B cell (primary cell): ENCODE measurements at regions not wholly inside any gene's neighbourhood (a gene's known extent, or its start where the extent isn't known, plus 50 kb on each side); places are given as distances from the start of the nearest gene placed in this dataset.

Source experiments
- ATAC-seq: fragments of 200-7000 bp; cut with Tn5 transposase; one replicate; pipeline ENCODE4 v1.10.0; 2021; ENCODE audit warnings: low read depth, mild to moderate bottlenecking, moderate number of reproducible peaks, moderate library complexity
- CTCF ChIA-PET: fragments of 350-600 bp; sonication (Branson Sonifier 250); formaldehyde crosslinking; loops from one replicate; lab custom pipeline; 2021; ENCODE audit warnings: antibody characterized with exemption, inconsistent platforms; lab: Charles Lee
- POLR2A ChIA-PET: fragments of 350-600 bp; sonication (Branson Sonifier 250); formaldehyde crosslinking; loops from one replicate; lab custom pipeline; 2021; ENCODE audit warnings: antibody characterized with exemption; lab: Charles Lee
- DNase-seq: peaks from one replicate; pipeline ENCODE4 v3.0.0; 2013
- H2AFZ ChIP-seq: 2 replicates; pipeline ENCODE4 v1.6.1; 2012; ENCODE audit warnings: mild to moderate bottlenecking, low read depth, low read length; ENCODE audit not compliant: insufficient read depth, poor library complexity, severe bottlenecking
- H3K27ac ChIP-seq, 2 donors: 1 replicate in 1 of 2; 2 replicates in 1 of 2; pipeline ENCODE4 v1.5.1; 2012 to 2013; ENCODE audit warnings: low read length in 2 of 2, mild to moderate bottlenecking in 2 of 2, moderate library complexity in 1 of 2
- H3K27me3 ChIP-seq, 4 experiments: fragments of 200-600 bp in 1 of 4; sonication (generic) in 1 of 4; replicated peaks in 1 of 4; 1 replicate in 2 of 4; 2 replicates in 2 of 4; pipeline versions ENCODE4 v1.6.1 to v1.7.0; 2013 to 2016; ENCODE audit warnings: low read length in 3 of 4, mild to moderate bottlenecking in 2 of 4, mixed read lengths in 1 of 4, moderate library complexity in 1 of 4; ENCODE audit not compliant: insufficient read depth in 4 of 4, control insufficient read depth in 3 of 4; ENCODE audit errors: control extremely low read depth in 1 of 4
- H3K36me3 ChIP-seq, 2 experiments: replicated peaks in 1 of 2; 1 replicate in 1 of 2; 2 replicates in 1 of 2; pipeline versions ENCODE4 v1.6.1 to v1.7.1; 2013; ENCODE audit warnings: low read length in 1 of 2; ENCODE audit not compliant: insufficient read depth in 2 of 2, control insufficient read depth in 1 of 2; ENCODE audit errors: control extremely low read depth in 1 of 2, extremely low read depth in 1 of 2
- H3K4me1 ChIP-seq, 2 donors: fragments of 200-600 bp in 1 of 2; sonication (generic) in 1 of 2; 1 replicate in 1 of 2; 2 replicates in 1 of 2; pipeline versions ENCODE4 v1.5.1 to v1.6.1; 2013 to 2017; ENCODE audit warnings: low read length in 2 of 2; ENCODE audit not compliant: control insufficient read depth in 2 of 2, insufficient read depth in 2 of 2
- H3K4me2 ChIP-seq: replicated peaks from 2 replicates; pipeline ENCODE3; 2012; ENCODE audit warnings: mild to moderate bottlenecking, low read depth, low read length; ENCODE audit not compliant: poor library complexity, severe bottlenecking
- H3K4me3 ChIP-seq, 5 experiments: fragments of 200-600 bp in 1 of 5; sonication (generic) in 1 of 5; 1 replicate in 3 of 5; 2 replicates in 2 of 5; pipeline versions ENCODE4 v1.5.1 to v1.7.0; 2011 to 2016; ENCODE audit warnings: low read length in 4 of 5, mild to moderate bottlenecking in 4 of 5, low read depth in 2 of 5, control low read depth in 1 of 5, moderate library complexity in 1 of 5; ENCODE audit not compliant: insufficient read depth in 1 of 5; ENCODE audit errors: control extremely low read depth in 1 of 5, extremely low read depth in 1 of 5
- H3K79me2 ChIP-seq: fragments of 200-600 bp; sonication (generic); one replicate; pipeline ENCODE4 v1.6.0; 2016; ENCODE audit warnings: low read length; ENCODE audit not compliant: control insufficient read depth, insufficient read depth
- H3K9ac ChIP-seq: fragments of 200-600 bp; sonication (generic); 2 replicates; pipeline ENCODE4 v1.6.1; 2017; ENCODE audit warnings: mild to moderate bottlenecking, low read length, moderate library complexity
- H3K9me3 ChIP-seq, 3 donors: one replicate each; pipeline versions ENCODE4 v1.6.1 to v1.7.1; 2013; ENCODE audit warnings: low read length in 2 of 3; ENCODE audit not compliant: control insufficient read depth in 2 of 3, insufficient read depth in 1 of 3; ENCODE audit errors: control extremely low read depth in 1 of 3
- H4K20me1 ChIP-seq: 2 replicates; pipeline ENCODE4 v1.6.0; 2012; ENCODE audit warnings: mild to moderate bottlenecking, low read length; ENCODE audit not compliant: insufficient read depth, control insufficient read depth, poor library complexity, severe bottlenecking
- H3K27ac Mint-ChIP-seq: one replicate; pipeline ENCODE4 v1.8.0; 2021; ENCODE audit warnings: mixed read lengths
- H3K27me3 Mint-ChIP-seq: one replicate; pipeline ENCODE4 v1.8.0; 2021; ENCODE audit warnings: mixed read lengths
- H3K4me1 Mint-ChIP-seq: one replicate; pipeline ENCODE4 v1.8.0; 2021; ENCODE audit warnings: mixed read lengths
- H3K4me3 Mint-ChIP-seq: one replicate; pipeline ENCODE4 v1.8.0; 2021; ENCODE audit warnings: mixed read lengths
- H3K9me3 Mint-ChIP-seq: one replicate; pipeline ENCODE4 v1.8.0; 2022; ENCODE audit warnings: mixed read lengths; ENCODE audit not compliant: insufficient read depth
- EZH2 ChIP-seq: IDR thresholded peaks from 2 replicates; pipeline ENCODE4 v1.6.1; 2012; ENCODE audit warnings: borderline replicate concordance, low read depth, mild to moderate bottlenecking, moderate library complexity, low read length; ENCODE audit not compliant: insufficient read depth, poor library complexity, severe bottlenecking
- WGBS: methylation state at CpG from one replicate; pipeline ENCODE4 v1.1.5; 2013; ENCODE audit warnings: missing lambda C conversion rate; ENCODE audit not compliant: insufficient coverage; 5-methylcytosine and 5-hydroxymethylcytosine counted together
- intact Hi-C: fragments of 100-400 bp; cut with micrococcal nuclease; formaldehyde crosslinking; loops from one replicate; pipeline ENCODE4 v1.10.0; 2022
- TF ChIP-seq, protein P1 (sequence below): fragments of 200-600 bp; IDR thresholded peaks from one replicate; pipeline ENCODE4 v1.8.0; 2022; ENCODE audit warnings: antibody characterized with exemption, mild to moderate bottlenecking

DNA sequence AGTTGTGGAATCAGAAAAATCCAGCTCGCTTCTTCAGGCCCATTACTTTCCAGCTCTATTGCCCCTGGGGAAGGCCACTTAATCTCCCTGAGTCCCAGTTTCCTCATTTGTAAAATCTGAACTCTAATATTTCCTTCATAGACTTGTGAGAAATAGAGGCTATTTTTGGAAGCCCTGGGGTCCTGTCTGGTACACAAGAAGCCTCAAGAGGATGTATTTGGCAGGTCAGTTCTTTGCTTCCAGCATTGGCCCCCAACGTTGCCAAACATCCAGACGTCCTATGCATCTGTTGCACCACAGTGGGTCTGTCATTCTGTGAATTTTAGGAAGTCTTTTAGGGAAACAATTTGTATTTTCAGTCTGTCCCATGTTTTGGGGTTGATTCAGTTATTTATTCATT, 525.9 kb downstream of the EBF1 start:
- H3K27me3 ChIP-seq = no peaks in the 10 kb centered on the region
- TF ChIP-seq, protein P1, sequence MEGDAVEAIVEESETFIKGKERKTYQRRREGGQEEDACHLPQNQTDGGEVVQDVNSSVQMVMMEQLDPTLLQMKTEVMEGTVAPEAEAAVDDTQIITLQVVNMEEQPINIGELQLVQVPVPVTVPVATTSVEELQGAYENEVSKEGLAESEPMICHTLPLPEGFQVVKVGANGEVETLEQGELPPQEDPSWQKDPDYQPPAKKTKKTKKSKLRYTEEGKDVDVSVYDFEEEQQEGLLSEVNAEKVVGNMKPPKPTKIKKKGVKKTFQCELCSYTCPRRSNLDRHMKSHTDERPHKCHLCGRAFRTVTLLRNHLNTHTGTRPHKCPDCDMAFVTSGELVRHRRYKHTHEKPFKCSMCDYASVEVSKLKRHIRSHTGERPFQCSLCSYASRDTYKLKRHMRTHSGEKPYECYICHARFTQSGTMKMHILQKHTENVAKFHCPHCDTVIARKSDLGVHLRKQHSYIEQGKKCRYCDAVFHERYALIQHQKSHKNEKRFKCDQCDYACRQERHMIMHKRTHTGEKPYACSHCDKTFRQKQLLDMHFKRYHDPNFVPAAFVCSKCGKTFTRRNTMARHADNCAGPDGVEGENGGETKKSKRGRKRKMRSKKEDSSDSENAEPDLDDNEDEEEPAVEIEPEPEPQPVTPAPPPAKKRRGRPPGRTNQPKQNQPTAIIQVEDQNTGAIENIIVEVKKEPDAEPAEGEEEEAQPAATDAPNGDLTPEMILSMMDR = no peak
- no peak for TF ChIP-seq EZH2
- WGBS = 40% methylated on average over 1 of the region's 3 CpGs
- CTCF ChIA-PET = no interaction called here
- peaks cover 0 to 5% (median 5%) of the 10 kb centered on the region in 3 donors for H3K9me3 ChIP-seq
- H3K9ac ChIP-seq = no peak overlapping the region
- no peak overlapping the region for H3K4me3 ChIP-seq
- Mint-ChIP-seq H3K4me1 (peaks cover 8% of the 10 kb centered on the region), H3K9me3 (peaks cover 3% of the 10 kb centered on the region), H3K27ac (no peak overlapping the region), H3K4me3 (no peak overlapping the region), H3K27me3 (no peaks in the 10 kb centered on the region)
- no peak for DNase-seq
- H3K4me2 ChIP-seq = no peak overlapping the region
- no peak for ATAC-seq
- H3K79me2 ChIP-seq = no peaks in the 10 kb centered on the region
- H3K4me1 ChIP-seq = peaks cover 0 to 7% of the 10 kb centered on the region in 2 donors
- H4K20me1 ChIP-seq = no peaks in the 10 kb centered on the region
- H3K36me3 ChIP-seq = no peaks in the 10 kb centered on the region
- POLR2A ChIA-PET = no interaction called here
- H2AFZ ChIP-seq = no peak overlapping the region
- intact Hi-C loops = no loop called here
- no peak overlapping the region for H3K27ac ChIP-seq

DNA sequence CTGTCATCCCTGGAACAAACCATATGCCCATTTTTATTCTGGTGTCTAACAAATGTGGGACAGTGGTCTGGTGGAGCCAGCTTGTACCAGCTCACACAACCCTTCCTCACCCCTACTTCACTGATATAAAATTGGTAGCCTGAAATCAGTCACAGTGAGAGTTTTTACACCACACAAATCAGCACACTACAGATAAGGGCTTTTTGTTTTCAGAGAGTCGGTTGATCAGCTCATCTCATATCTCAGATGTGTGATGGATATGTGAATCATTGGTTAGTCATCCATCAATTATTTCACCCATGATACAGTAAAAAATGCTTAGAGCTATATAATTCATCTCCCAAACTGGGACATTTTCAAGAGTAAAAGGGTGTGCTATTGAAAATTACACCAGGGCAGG, 529.2 kb downstream of the EBF1 start:
- Histone ChIP-seq H3K9me3 (no peaks in the 10 kb centered on the region), H3K4me3 (no peak overlapping the region), H3K27ac (no peak overlapping the region), H3K27me3 (no peaks in the 10 kb centered on the region), H3K36me3 (no peaks in the 10 kb centered on the region), H3K9ac (no peak overlapping the region), H3K4me1 (peaks cover 0 to 8% of the 10 kb centered on the region in 2 donors), H3K79me2 (no peaks in the 10 kb centered on the region), H3K4me2 (no peak overlapping the region), H2AFZ (no peak overlapping the region), H4K20me1 (no peaks in the 10 kb centered on the region)
- ChIA-PET CTCF (no interaction called here), POLR2A (interaction anchor here (1.6 kb wide), 1 partner anchor 9 kb away, joined by 4 read pairs; no protein-coding TSS in a partner anchor)
- TF ChIP-seq, protein P1 = no peak
- TF ChIP-seq EZH2 = no peak
- ATAC-seq (no peak), DNase-seq (no peak)
- H3K4me3 Mint-ChIP-seq = no peak overlapping the region
- WGBS = no CpG with 5 or more reads among the region's 1 CpG
- intact Hi-C loops = no loop called here
- H3K27me3 Mint-ChIP-seq = no peaks in the 10 kb centered on the region
- H3K27ac Mint-ChIP-seq = no peak overlapping the region
- peaks cover 15% of the 10 kb centered on the region for H3K4me1 Mint-ChIP-seq
- no peaks in the 10 kb centered on the region for H3K9me3 Mint-ChIP-seq
